ENCODE measurements at regions not wholly inside any gene's neighbourhood (a gene's known extent, or its start where the extent isn't known, plus 50 kb on each side); places are given as distances from the start of the nearest gene placed in this dataset.

- TF ChIP-seq, protein P1, sequence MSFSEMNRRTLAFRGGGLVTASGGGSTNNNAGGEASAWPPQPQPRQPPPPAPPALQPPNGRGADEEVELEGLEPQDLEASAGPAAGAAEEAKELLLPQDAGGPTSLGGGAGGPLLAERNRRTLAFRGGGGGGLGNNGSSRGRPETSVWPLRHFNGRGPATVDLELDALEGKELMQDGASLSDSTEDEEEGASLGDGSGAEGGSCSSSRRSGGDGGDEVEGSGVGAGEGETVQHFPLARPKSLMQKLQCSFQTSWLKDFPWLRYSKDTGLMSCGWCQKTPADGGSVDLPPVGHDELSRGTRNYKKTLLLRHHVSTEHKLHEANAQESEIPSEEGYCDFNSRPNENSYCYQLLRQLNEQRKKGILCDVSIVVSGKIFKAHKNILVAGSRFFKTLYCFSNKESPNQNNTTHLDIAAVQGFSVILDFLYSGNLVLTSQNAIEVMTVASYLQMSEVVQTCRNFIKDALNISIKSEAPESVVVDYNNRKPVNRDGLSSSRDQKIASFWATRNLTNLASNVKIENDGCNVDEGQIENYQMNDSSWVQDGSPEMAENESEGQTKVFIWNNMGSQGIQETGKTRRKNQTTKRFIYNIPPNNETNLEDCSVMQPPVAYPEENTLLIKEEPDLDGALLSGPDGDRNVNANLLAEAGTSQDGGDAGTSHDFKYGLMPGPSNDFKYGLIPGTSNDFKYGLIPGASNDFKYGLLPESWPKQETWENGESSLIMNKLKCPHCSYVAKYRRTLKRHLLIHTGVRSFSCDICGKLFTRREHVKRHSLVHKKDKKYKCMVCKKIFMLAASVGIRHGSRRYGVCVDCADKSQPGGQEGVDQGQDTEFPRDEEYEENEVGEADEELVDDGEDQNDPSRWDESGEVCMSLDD (tag by site-specific recombination; IDR thresholded peaks at IDR 0.05), result no peak
These were observed 154.5 kb upstream of the NDUFV2 start (continued) for GRCh38 chr18:8948011-8948410.

GRCh38 chr18:8948471-8949149 lies 153.9 kb upstream of the NDUFV2 start:
- no peak overlapping the region for H3K4me3 ChIP-seq (ENCODE audit: low read depth, low read length)
- H3K36me3 ChIP-seq (ENCODE audit: control insufficient read depth in 2 of 2, insufficient read depth in 1 of 2, low read length in 2 of 2), result no peaks in the 10 kb centered on the region
- TF ChIP-seq ZNF416 (tag by site-specific recombination; IDR thresholded peaks at IDR 0.05), result no peak
- no peak for TF ChIP-seq ZBTB20 (tag by site-specific recombination; IDR thresholded peaks at IDR 0.05)
- TF ChIP-seq PRDM4 (tag by site-specific recombination; IDR thresholded peaks at IDR 0.05), result peak; percentile 79
- ChIA-PET POLR2A (no interaction called here), CTCF (no interaction called here)
- H3K9me3 ChIP-seq (ENCODE audit: control insufficient read depth, insufficient read depth, low read depth, low read length), result no peaks in the 10 kb centered on the region
- no peaks in the 10 kb centered on the region for H3K4me1 ChIP-seq (ENCODE audit: control insufficient read depth, insufficient read depth, low read length)
- no peak overlapping the region for H3K27ac ChIP-seq (ENCODE audit: extremely low read depth, low read depth, low read length)

GRCh38 chr18:8949206-8949605 lies 153.3 kb upstream of the NDUFV2 start:
- H3K36me3 ChIP-seq (ENCODE audit: control insufficient read depth in 2 of 2, insufficient read depth in 1 of 2, low read length in 2 of 2), result no peaks in the 10 kb centered on the region

DNA sequence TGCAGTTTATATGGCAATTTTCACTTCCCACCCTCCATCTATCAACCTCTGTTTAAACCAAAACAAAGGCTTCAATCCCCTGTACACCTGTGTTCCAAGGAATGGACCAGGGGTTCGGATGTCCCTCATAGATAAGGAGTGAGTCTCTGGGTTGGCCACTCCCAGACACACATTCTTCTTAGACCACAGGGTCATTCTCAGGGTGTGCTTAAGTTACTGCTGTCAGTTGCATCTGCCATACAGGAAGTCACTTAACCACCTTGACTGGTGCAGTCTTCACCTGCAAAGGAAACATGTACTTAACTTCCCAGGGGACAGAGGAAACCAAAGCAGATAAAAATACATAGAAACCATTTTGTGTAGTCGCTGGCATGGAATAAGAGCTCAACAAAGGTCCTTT lies 151.0 kb upstream of the NDUFV2 start:
- H3K36me3 ChIP-seq (ENCODE audit: control insufficient read depth in 2 of 2, insufficient read depth in 1 of 2, low read length in 2 of 2), result no peaks in the 10 kb centered on the region
- ChIA-PET CTCF (interaction anchor here (0.6 kb wide), 1 partner anchor 245 kb away, joined by 4 read pairs; no protein-coding TSS in a partner anchor), POLR2A (no interaction called here)
- no peaks in the 10 kb centered on the region for H3K4me1 ChIP-seq (ENCODE audit: control insufficient read depth, insufficient read depth, low read length)
- no peak overlapping the region for H3K4me3 ChIP-seq (ENCODE audit: low read depth, low read length)
- no peak overlapping the region for H3K27ac ChIP-seq (ENCODE audit: extremely low read depth, low read depth, low read length)
- H3K9me3 ChIP-seq (ENCODE audit: control insufficient read depth, insufficient read depth, low read depth, low read length), result no peaks in the 10 kb centered on the region
- TF ChIP-seq PRDM6 (tag by site-specific recombination; IDR thresholded peaks at IDR 0.05) (no peak), FEZF1 (tag by site-specific recombination; IDR thresholded peaks at IDR 0.05) (no peak), ZNF600 (tag by site-specific recombination; IDR thresholded peaks at IDR 0.05) (no peak), ZNF548 (tag by site-specific recombination; IDR thresholded peaks at IDR 0.05) (no peak), ZEB2 (tag by site-specific recombination; IDR thresholded peaks at IDR 0.05) (no peak)
- TF ChIP-seq, protein P2, sequence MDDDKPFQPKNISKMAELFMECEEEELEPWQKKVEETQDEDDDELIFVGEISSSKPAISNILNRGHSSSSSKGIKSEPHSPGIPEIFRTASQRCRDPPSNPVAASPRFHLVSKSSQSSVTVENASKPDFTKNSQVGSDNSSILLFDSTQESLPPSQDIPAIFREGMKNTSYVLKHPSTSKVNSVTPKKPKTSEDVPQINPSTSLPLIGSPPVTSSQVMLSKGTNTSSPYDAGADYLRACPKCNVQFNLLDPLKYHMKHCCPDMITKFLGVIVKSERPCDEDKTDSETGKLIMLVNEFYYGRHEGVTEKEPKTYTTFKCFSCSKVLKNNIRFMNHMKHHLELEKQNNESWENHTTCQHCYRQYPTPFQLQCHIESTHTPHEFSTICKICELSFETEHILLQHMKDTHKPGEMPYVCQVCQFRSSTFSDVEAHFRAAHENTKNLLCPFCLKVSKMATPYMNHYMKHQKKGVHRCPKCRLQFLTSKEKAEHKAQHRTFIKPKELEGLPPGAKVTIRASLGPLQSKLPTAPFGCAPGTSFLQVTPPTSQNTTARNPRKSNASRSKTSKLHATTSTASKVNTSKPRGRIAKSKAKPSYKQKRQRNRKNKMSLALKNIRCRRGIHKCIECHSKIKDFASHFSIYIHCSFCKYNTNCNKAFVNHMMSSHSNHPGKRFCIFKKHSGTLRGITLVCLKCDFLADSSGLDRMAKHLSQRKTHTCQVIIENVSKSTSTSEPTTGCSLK (tag by site-specific recombination; IDR thresholded peaks at IDR 0.05), result no peak

More at GRCh38 chr18:8949206-8949605, 153.3 kb upstream of the NDUFV2 start:
- ChIA-PET CTCF (no interaction called here), POLR2A (interaction anchor here (0.6 kb wide), 1 partner anchor 782 kb away, joined by 4 read pairs; no protein-coding TSS in a partner anchor)
- no peaks in the 10 kb centered on the region for H3K4me1 ChIP-seq (ENCODE audit: control insufficient read depth, insufficient read depth, low read length)
- H3K27ac ChIP-seq (ENCODE audit: extremely low read depth, low read depth, low read length), result no peak overlapping the region
- no peaks in the 10 kb centered on the region for H3K9me3 ChIP-seq (ENCODE audit: control insufficient read depth, insufficient read depth, low read depth, low read length)
- TF ChIP-seq, protein P3, sequence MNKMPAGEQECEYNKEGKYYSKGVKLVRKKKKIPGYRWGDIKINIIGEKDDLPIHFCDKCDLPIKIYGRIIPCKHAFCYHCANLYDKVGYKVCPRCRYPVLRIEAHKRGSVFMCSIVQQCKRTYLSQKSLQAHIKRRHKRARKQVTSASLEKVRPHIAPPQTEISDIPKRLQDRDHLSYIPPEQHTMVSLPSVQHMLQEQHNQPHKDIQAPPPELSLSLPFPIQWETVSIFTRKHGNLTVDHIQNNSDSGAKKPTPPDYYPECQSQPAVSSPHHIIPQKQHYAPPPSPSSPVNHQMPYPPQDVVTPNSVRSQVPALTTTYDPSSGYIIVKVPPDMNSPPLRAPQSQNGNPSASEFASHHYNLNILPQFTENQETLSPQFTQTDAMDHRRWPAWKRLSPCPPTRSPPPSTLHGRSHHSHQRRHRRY (tag by site-specific recombination; IDR thresholded peaks at IDR 0.05), result no peak
- TF ChIP-seq ZNF423 (tag by site-specific recombination; IDR thresholded peaks at IDR 0.05) (no peak), EGR2 (tag by site-specific recombination; IDR thresholded peaks at IDR 0.05; ENCODE audit: low read depth) (no peak), INSM2 (tag by site-specific recombination; IDR thresholded peaks at IDR 0.05) (no peak), ZNF777 (tag by site-specific recombination; IDR thresholded peaks at IDR 0.05; ENCODE audit: borderline replicate concordance) (no peak), ZBTB8A (tag by site-specific recombination; IDR thresholded peaks at IDR 0.05) (no peak)
- H3K4me3 ChIP-seq (ENCODE audit: low read depth, low read length), result no peak overlapping the region
